ENCODE measurements at regions not wholly inside any gene's neighbourhood (a gene's known extent, or its start where the extent isn't known, plus 50 kb on each side); places are given as distances from the start of the nearest gene placed in this dataset.

GRCh38 chr19:33938821-33939220 is 142.2 kb downstream of the KCTD15 start:
- TF ChIP-seq CREM (CRISPR knock-in tag; IDR thresholded peaks at IDR 0.05) (no peak), HMGA2 (CRISPR knock-in tag; IDR thresholded peaks at IDR 0.05) (no peak), KAT7 (CRISPR knock-in tag; IDR thresholded peaks at IDR 0.05; ENCODE audit: borderline replicate concordance) (no peak), CTCF (IDR thresholded peaks at IDR 0.05) (no peak), SMAD3 (CRISPR knock-in tag; IDR thresholded peaks at IDR 0.05; ENCODE audit: borderline replicate concordance) (no peak), ZBTB21 (CRISPR knock-in tag; IDR thresholded peaks at IDR 0.05; ENCODE audit: borderline replicate concordance) (no peak), TP53 (CRISPR knock-in tag; IDR thresholded peaks at IDR 0.05) (no peak), ZNF263 (CRISPR knock-in tag; IDR thresholded peaks at IDR 0.05; ENCODE audit: low read depth) (no peak), PREB (CRISPR knock-in tag; IDR thresholded peaks at IDR 0.05; ENCODE audit: borderline replicate concordance) (no peak)
- DNase-seq (ENCODE audit: low spot score) (no peak), ATAC-seq (no peak)
- ChIA-PET POLR2A (no interaction called here), CTCF (interaction anchor here (0.7 kb wide), 1 partner anchor 9 kb away, joined by 5 read pairs; no protein-coding TSS in a partner anchor)
- Mint-ChIP-seq H3K36me3 (peaks cover 5% of the 10 kb centered on the region), H3K4me3 (no peak overlapping the region), H3K4me1 (no peaks in the 10 kb centered on the region), H3K9me3 (peaks cover 11% of the 10 kb centered on the region), H3K27ac (no peak overlapping the region), H3K27me3 (ENCODE audit: low read depth) (peaks cover 5% of the 10 kb centered on the region; the same call in 1 of the 2 replicates)

- no peak overlapping the region for H3K27ac Mint-ChIP-seq
- ATAC-seq (no peak), DNase-seq (ENCODE audit: low spot score) (no peak)
- H3K4me1 Mint-ChIP-seq = peaks cover 12% of the 10 kb centered on the region
- CTCF ChIA-PET = no interaction called here
- POLR2A ChIA-PET = no interaction called here
- H3K9me3 Mint-ChIP-seq = peaks cover 4% of the 10 kb centered on the region; the same call in 1 of the 2 replicates
- no peaks in the 10 kb centered on the region; the same call in 1 of the 2 replicates for H3K27me3 Mint-ChIP-seq (ENCODE audit: low read depth)
- H3K36me3 Mint-ChIP-seq = no peaks in the 10 kb centered on the region
- H3K4me3 Mint-ChIP-seq = no peak overlapping the region
- no peak for TF ChIP-seq IRF1 (CRISPR knock-in tag; IDR thresholded peaks at IDR 0.05)
- TF ChIP-seq SP1 (CRISPR knock-in tag; conservative IDR thresholded peaks at IDR 0.05) = no peak
- no peak for TF ChIP-seq ESRRA (CRISPR knock-in tag; IDR thresholded peaks at IDR 0.05; ENCODE audit: borderline replicate concordance)
- no peak for TF ChIP-seq ZBTB21 (CRISPR knock-in tag; IDR thresholded peaks at IDR 0.05; ENCODE audit: borderline replicate concordance)
- TF ChIP-seq ZNF121 (CRISPR knock-in tag; IDR thresholded peaks at IDR 0.05) = no peak
- no peak for TF ChIP-seq ZNF317 (CRISPR knock-in tag; IDR thresholded peaks at IDR 0.05; ENCODE audit: borderline replicate concordance, low read depth)
- TF ChIP-seq PREB (CRISPR knock-in tag; IDR thresholded peaks at IDR 0.05; ENCODE audit: borderline replicate concordance) = no peak
- TF ChIP-seq ZNF532 (CRISPR knock-in tag; IDR thresholded peaks at IDR 0.05; ENCODE audit: borderline replicate concordance) = no peak
- no peak for TF ChIP-seq GABPB1 (CRISPR knock-in tag; IDR thresholded peaks at IDR 0.05)
- TF ChIP-seq ZNF396 (CRISPR knock-in tag; IDR thresholded peaks at IDR 0.05; ENCODE audit: borderline replicate concordance) = no peak
- TF ChIP-seq USF1 (CRISPR knock-in tag; IDR thresholded peaks at IDR 0.05) = no peak
- TF ChIP-seq AFF4 (CRISPR knock-in tag; IDR thresholded peaks at IDR 0.05; ENCODE audit: borderline replicate concordance) = no peak
- no peak for TF ChIP-seq MYBL2 (CRISPR knock-in tag; IDR thresholded peaks at IDR 0.05)
Observed at GRCh38 chr19:33941133-33941532, 144.5 kb downstream of the KCTD15 start.
